ENCODE measurements at regions not wholly inside any gene's neighbourhood (a gene's known extent, or its start where the extent isn't known, plus 50 kb on each side); places are given as distances from the start of the nearest gene placed in this dataset.

GRCh38 chr16:55380485-55380884 lies 56.5 kb downstream of the IRX6 start:
- ChIA-PET CTCF (no interaction called here), POLR2A (no interaction called here)
- Mint-ChIP-seq H3K4me3 (no peak overlapping the region), H3K27me3 (peaks cover 7 to 12% of the 10 kb centered on the region in 2 donors), H3K27ac (no peak overlapping the region), H3K36me3 (no peaks in the 10 kb centered on the region), H3K4me1 (no peaks in the 10 kb centered on the region), H3K9me3 (no peaks in the 10 kb centered on the region)
- H3K27me3 ChIP-seq (ENCODE audit: insufficient read depth, low read length, poor library complexity, severe bottlenecking) = no peaks in the 10 kb centered on the region
- H3K36me3 ChIP-seq (ENCODE audit: insufficient read depth, low read length) = no peaks in the 10 kb centered on the region
- H3K4me1 ChIP-seq (ENCODE audit: insufficient read depth, low read length) = no peaks in the 10 kb centered on the region
- no peak overlapping the region for H3K4me3 ChIP-seq (ENCODE audit: low read length)
- no peaks in the 10 kb centered on the region for H3K9me3 ChIP-seq (ENCODE audit: low read length)
- DNase-seq = no peak
- no peak overlapping the region for H3K27ac ChIP-seq (ENCODE audit: low read depth, low read length)

GRCh38 chr16:55384288-55385247 lies 60.6 kb downstream of the IRX6 start:
- Histone ChIP-seq H3K4me3 (ENCODE audit: low read length) (no peak overlapping the region), H3K36me3 (ENCODE audit: insufficient read depth, low read length) (no peaks in the 10 kb centered on the region), H3K4me1 (ENCODE audit: insufficient read depth, low read length) (no peaks in the 10 kb centered on the region), H3K27me3 (ENCODE audit: insufficient read depth, low read length, poor library complexity, severe bottlenecking) (no peaks in the 10 kb centered on the region), H3K9me3 (ENCODE audit: low read length) (no peaks in the 10 kb centered on the region), H3K27ac (ENCODE audit: low read depth, low read length) (no peak overlapping the region)
- no peak for DNase-seq
- Mint-ChIP-seq H3K36me3 (no peaks in the 10 kb centered on the region), H3K4me3 (no peak overlapping the region), H3K27ac (no peak overlapping the region), H3K9me3 (no peaks in the 10 kb centered on the region), H3K4me1 (no peaks in the 10 kb centered on the region), H3K27me3 (peaks cover 7 to 12% of the 10 kb centered on the region in 2 donors)
- CTCF ChIA-PET = no interaction called here
- POLR2A ChIA-PET = no interaction called here

- no peaks in the 10 kb centered on the region for H3K4me1 ChIP-seq (ENCODE audit: insufficient read depth, low read length)
- H3K36me3 ChIP-seq (ENCODE audit: insufficient read depth, low read length) = no peaks in the 10 kb centered on the region
- no peaks in the 10 kb centered on the region for H3K27me3 ChIP-seq (ENCODE audit: insufficient read depth, low read length, poor library complexity, severe bottlenecking)
- Mint-ChIP-seq H3K27me3 (peaks cover 4 to 6% of the 10 kb centered on the region in 2 donors), H3K36me3 (no peaks in the 10 kb centered on the region), H3K4me1 (no peaks in the 10 kb centered on the region), H3K27ac (no peak overlapping the region), H3K4me3 (no peak overlapping the region), H3K9me3 (no peaks in the 10 kb centered on the region)
- no peak overlapping the region for H3K4me3 ChIP-seq (ENCODE audit: low read length)
- no peaks in the 10 kb centered on the region for H3K9me3 ChIP-seq (ENCODE audit: low read length)
- ChIA-PET POLR2A (no interaction called here), CTCF (no interaction called here)
- no peak overlapping the region for H3K27ac ChIP-seq (ENCODE audit: low read depth, low read length)
- DNase-seq = no peak
Measured at GRCh38 chr16:55385359-55385758, 61.4 kb downstream of the IRX6 start.

- Histone ChIP-seq H3K4me3 (ENCODE audit: low read length) (no peak overlapping the region), H3K27me3 (ENCODE audit: insufficient read depth, low read length, poor library complexity, severe bottlenecking) (no peaks in the 10 kb centered on the region), H3K36me3 (ENCODE audit: insufficient read depth, low read length) (no peaks in the 10 kb centered on the region), H3K4me1 (ENCODE audit: insufficient read depth, low read length) (no peaks in the 10 kb centered on the region), H3K27ac (ENCODE audit: low read depth, low read length) (no peak overlapping the region), H3K9me3 (ENCODE audit: low read length) (no peaks in the 10 kb centered on the region)
- H3K9me3 Mint-ChIP-seq = no peaks in the 10 kb centered on the region
- no peak for DNase-seq
- H3K36me3 Mint-ChIP-seq = no peaks in the 10 kb centered on the region
- no peaks in the 10 kb centered on the region for H3K4me1 Mint-ChIP-seq
- no peak overlapping the region for H3K4me3 Mint-ChIP-seq
- peaks cover 2 to 7% of the 10 kb centered on the region in 2 donors for H3K27me3 Mint-ChIP-seq
- CTCF ChIA-PET = no interaction called here
- H3K27ac Mint-ChIP-seq = no peak overlapping the region
- POLR2A ChIA-PET = no interaction called here
Measured at GRCh38 chr16:55386534-55387296, 62.7 kb downstream of the IRX6 start.

- ChIA-PET POLR2A (no interaction called here), CTCF (no interaction called here)
- no peaks in the 10 kb centered on the region for H3K36me3 Mint-ChIP-seq
- H3K27me3 Mint-ChIP-seq = peaks cover 3 to 7% of the 10 kb centered on the region in 2 donors
- no peak overlapping the region for H3K4me3 Mint-ChIP-seq
- H3K27ac Mint-ChIP-seq = no peak overlapping the region
- DNase-seq = no peak
- Histone ChIP-seq H3K27ac (ENCODE audit: low read depth, low read length) (no peak overlapping the region), H3K27me3 (ENCODE audit: insufficient read depth, low read length, poor library complexity, severe bottlenecking) (no peaks in the 10 kb centered on the region), H3K36me3 (ENCODE audit: insufficient read depth, low read length) (no peaks in the 10 kb centered on the region), H3K4me3 (ENCODE audit: low read length) (no peak overlapping the region), H3K4me1 (ENCODE audit: insufficient read depth, low read length) (no peaks in the 10 kb centered on the region), H3K9me3 (ENCODE audit: low read length) (no peaks in the 10 kb centered on the region)
- H3K9me3 Mint-ChIP-seq = no peaks in the 10 kb centered on the region
- no peaks in the 10 kb centered on the region for H3K4me1 Mint-ChIP-seq
Measured at GRCh38 chr16:55388131-55388862, 64.3 kb downstream of the IRX6 start.

- H3K27ac ChIP-seq (ENCODE audit: low read depth, low read length) = no peak overlapping the region
- H3K36me3 ChIP-seq (ENCODE audit: insufficient read depth, low read length) = no peaks in the 10 kb centered on the region
- no peaks in the 10 kb centered on the region for H3K36me3 Mint-ChIP-seq
- H3K27ac Mint-ChIP-seq = no peak overlapping the region
- peaks cover 3 to 7% of the 10 kb centered on the region in 2 donors for H3K27me3 Mint-ChIP-seq
- H3K9me3 Mint-ChIP-seq = no peaks in the 10 kb centered on the region
- no peaks in the 10 kb centered on the region for H3K4me1 Mint-ChIP-seq
- no peak overlapping the region for H3K4me3 Mint-ChIP-seq
- no peaks in the 10 kb centered on the region for H3K27me3 ChIP-seq (ENCODE audit: insufficient read depth, low read length, poor library complexity, severe bottlenecking)
- no peak for DNase-seq
- POLR2A ChIA-PET = no interaction called here
- H3K9me3 ChIP-seq (ENCODE audit: low read length) = no peaks in the 10 kb centered on the region
- H3K4me1 ChIP-seq (ENCODE audit: insufficient read depth, low read length) = no peaks in the 10 kb centered on the region
- no peak overlapping the region for H3K4me3 ChIP-seq (ENCODE audit: low read length)
- CTCF ChIA-PET = no interaction called here
Measured at GRCh38 chr16:55389426-55390073, 65.5 kb downstream of the IRX6 start.

GRCh38 chr16:55390630-55391237 lies 66.7 kb downstream of the IRX6 start:
- DNase-seq = no peak
- peaks cover 3 to 4% of the 10 kb centered on the region in 2 donors for H3K27me3 Mint-ChIP-seq
- no peak overlapping the region for H3K27ac ChIP-seq (ENCODE audit: low read depth, low read length)
- no peaks in the 10 kb centered on the region for H3K9me3 Mint-ChIP-seq
- no peaks in the 10 kb centered on the region for H3K9me3 ChIP-seq (ENCODE audit: low read length)
- no peaks in the 10 kb centered on the region for H3K4me1 Mint-ChIP-seq
- H3K27ac Mint-ChIP-seq = no peak overlapping the region
- H3K4me1 ChIP-seq (ENCODE audit: insufficient read depth, low read length) = no peaks in the 10 kb centered on the region
- H3K36me3 ChIP-seq (ENCODE audit: insufficient read depth, low read length) = no peaks in the 10 kb centered on the region
- no peaks in the 10 kb centered on the region for H3K36me3 Mint-ChIP-seq
- no peaks in the 10 kb centered on the region for H3K27me3 ChIP-seq (ENCODE audit: insufficient read depth, low read length, poor library complexity, severe bottlenecking)
- H3K4me3 ChIP-seq (ENCODE audit: low read length) = no peak overlapping the region
- no peak overlapping the region for H3K4me3 Mint-ChIP-seq
- CTCF ChIA-PET = no interaction called here
- POLR2A ChIA-PET = no interaction called here
